IPS-18a (cell line): ENCODE measurements at regions not wholly inside any gene's neighbourhood (a gene's known extent, or its start where the extent isn't known, plus 50 kb on each side); places are given as distances from the start of the nearest gene placed in this dataset.
"Not testable (repeated sequence)": the region's sequence is repeated elsewhere in the genome, so short reads cannot be mapped to it uniquely, and the experiment has no call there.

Experiments used
- H3K27ac ChIP-seq: one replicate; pipeline ENCODE4 v1.5.1; 2013; ENCODE audit warnings: low read length
- H3K27me3 ChIP-seq: one replicate; pipeline ENCODE4 v1.6.1; 2013; ENCODE audit warnings: mild to moderate bottlenecking, low read length; ENCODE audit not compliant: control insufficient read depth, insufficient read depth
- H3K36me3 ChIP-seq: one replicate; pipeline ENCODE4 v1.6.1; 2013; ENCODE audit warnings: low read depth, low read length; ENCODE audit not compliant: control insufficient read depth
- H3K4me1 ChIP-seq: one replicate; pipeline ENCODE4 v1.6.1; 2013; ENCODE audit warnings: low read depth, low read length; ENCODE audit not compliant: control insufficient read depth
- H3K4me3 ChIP-seq: one replicate; pipeline ENCODE4 v1.5.1; 2013; ENCODE audit warnings: low read length
- H3K9ac ChIP-seq: one replicate; pipeline ENCODE4 v1.6.1; 2013; ENCODE audit warnings: mild to moderate bottlenecking, low read length, moderate library complexity
- H3K9me3 ChIP-seq: one replicate; pipeline ENCODE4 v1.6.1; 2013; ENCODE audit warnings: low read depth, low read length; ENCODE audit not compliant: control insufficient read depth

DNA sequence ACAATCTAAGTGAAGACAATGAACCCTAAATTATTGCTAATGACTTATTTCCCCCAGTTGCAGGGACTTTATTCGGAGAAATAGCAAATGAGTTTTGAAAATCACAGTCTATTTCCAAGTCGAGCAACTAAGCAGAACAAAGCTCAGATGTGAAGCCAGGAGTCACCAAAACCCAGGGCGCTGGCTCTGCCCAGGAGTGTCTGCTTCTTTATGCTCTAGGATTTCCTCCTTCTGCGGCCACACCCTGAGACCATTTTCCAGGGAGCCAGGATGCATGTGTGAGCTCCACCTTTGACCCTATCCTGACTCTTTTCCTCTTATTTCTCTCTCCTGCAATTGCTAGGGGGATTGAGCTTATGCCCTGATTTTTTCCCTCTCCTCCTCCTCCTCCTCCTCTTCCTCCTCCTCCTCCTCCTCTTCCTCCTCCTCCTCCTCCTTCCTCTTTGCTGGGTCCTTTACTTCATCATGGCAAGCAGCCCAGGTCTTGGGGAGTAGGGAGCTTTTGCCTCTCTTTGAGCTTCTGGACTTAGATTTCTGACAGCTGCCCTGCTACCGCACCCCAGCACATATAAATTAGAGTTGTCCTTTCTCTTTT is 234.4 kb downstream of the ARL4A start:
- H3K9me3 ChIP-seq, result no peaks in the 10 kb centered on the region
- no peaks in the 10 kb centered on the region for H3K36me3 ChIP-seq
- H3K9ac ChIP-seq, result no peak overlapping the region
- H3K4me3 ChIP-seq, result no peak overlapping the region
- no peak overlapping the region for H3K27ac ChIP-seq
- peaks cover 4% of the 10 kb centered on the region for H3K4me1 ChIP-seq
- H3K27me3 ChIP-seq, result no peaks in the 10 kb centered on the region

DNA sequence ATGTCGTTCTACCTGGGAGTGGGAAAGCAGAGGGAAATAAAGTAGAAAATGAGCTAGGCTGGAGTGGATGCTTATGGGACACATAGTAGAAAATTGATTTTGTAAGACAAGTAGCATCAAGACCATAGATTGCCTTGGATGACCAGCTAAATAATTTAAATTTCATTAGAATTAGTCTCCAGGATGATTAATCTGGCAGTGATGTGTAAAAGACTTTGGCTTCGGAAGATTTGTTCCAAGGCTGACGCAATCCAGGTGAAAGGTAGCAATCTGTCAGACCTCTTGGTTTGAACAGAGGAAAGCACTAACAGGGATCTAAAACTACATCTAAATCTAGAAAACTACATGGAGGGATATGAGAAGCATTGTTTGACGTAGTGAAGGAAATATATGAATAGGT is 236.5 kb downstream of the ARL4A start:
- H3K4me3 ChIP-seq, result no peak overlapping the region
- H3K9me3 ChIP-seq, result no peaks in the 10 kb centered on the region
- H3K27ac ChIP-seq, result no peak overlapping the region
- no peak overlapping the region for H3K9ac ChIP-seq
- no peaks in the 10 kb centered on the region for H3K27me3 ChIP-seq
- no peaks in the 10 kb centered on the region for H3K36me3 ChIP-seq
- peaks cover 4% of the 10 kb centered on the region for H3K4me1 ChIP-seq

DNA sequence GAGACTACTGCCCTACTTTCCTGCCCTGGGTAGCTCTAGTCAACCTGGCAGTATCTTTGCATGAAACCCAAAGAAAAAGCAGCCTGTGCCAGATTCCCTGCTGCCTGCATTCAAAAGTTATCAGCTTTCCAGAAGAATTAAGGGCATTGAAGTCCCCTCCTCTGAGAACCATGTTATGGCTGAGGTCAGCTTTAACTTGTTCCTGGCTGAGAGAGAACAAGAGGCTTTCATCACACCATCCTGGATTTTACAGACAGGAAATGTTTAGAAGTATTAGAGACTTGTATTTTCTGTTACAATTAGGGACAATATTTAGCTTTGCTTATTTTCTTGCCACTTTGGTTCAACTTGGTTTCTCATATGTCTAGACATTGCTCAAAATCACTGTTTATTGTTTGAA is 238.8 kb downstream of the ARL4A start:
- Histone ChIP-seq H3K9ac (no peak overlapping the region), H3K36me3 (no peaks in the 10 kb centered on the region), H3K27ac (no peak overlapping the region), H3K4me3 (no peak overlapping the region), H3K4me1 (peaks cover 10% of the 10 kb centered on the region), H3K9me3 (no peaks in the 10 kb centered on the region), H3K27me3 (no peaks in the 10 kb centered on the region)

DNA sequence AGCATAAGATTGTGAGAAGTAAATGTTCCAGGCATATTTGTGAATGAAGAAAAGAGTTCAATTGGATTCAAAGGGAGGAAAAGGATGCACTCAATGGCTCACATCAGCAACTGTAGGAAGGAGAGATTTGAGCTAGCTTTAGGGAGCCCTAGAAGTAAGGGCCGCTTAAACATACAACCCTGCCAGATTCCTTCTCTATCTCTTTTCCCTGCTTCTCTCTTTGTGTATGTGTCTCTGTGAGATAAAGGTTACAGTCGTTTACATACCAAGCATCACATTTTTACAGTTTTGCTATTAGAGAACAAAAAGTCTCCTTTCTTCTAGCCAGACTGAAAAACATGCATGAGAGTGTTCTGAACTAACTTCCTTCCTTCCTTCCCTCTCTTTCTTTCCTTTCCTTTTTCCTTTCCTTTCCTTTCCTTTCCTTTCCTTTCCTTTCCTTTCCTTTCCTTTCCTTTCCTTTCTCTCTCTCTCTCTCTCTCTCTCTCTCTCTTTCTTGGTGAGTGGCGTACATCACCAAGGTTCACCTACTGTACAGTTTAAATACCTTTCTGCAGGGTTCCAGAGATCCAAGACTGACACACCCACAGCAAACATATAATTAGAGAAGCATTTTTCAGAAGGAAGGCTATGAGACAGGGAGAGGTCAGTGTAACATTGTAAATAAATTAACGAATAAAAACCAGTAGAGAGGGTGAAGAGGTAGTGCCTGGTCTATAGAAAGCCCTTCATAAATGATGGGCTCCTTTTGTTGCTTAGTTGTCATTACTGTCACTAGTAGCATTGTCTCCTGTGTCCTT is 240.4 kb downstream of the ARL4A start:
- Histone ChIP-seq H3K9ac (no peak overlapping the region), H3K27ac (no peak overlapping the region), H3K4me1 (peaks cover 10% of the 10 kb centered on the region), H3K27me3 (no peaks in the 10 kb centered on the region), H3K4me3 (no peak overlapping the region), H3K9me3 (no peaks in the 10 kb centered on the region), H3K36me3 (no peaks in the 10 kb centered on the region)

DNA sequence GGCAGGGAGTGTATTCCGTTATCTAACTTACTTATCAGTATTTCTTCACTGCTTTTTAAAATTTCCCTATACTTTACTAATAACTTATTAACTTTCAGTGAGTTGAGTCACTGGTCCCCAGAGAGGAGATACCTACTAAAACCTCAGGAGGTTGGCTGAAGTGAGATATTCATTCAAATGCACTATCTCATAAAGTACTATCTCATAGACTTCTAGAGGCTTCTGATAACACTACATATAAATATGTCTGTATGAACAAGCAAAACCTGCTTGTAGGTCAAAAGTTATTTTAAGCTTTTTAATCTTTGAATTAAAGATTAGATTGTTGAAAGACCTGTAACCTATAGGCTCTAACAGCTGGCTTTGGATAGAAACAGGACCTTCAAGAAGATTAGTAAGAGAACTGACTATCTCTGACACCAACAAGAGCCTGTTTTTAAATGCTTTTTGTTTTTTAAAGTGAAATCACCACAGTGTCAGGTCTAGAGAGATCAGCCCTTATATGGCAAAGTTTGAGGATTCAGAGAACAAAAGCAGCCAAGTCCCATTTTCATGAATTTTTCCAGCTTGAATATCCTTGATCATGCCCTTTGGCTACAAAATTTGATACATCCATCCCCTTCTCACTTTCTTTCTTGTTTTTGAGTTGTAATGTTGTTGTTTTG is 242.2 kb downstream of the ARL4A start:
- peak overlapping the region; percentile 1 for H3K9ac ChIP-seq

DNA sequence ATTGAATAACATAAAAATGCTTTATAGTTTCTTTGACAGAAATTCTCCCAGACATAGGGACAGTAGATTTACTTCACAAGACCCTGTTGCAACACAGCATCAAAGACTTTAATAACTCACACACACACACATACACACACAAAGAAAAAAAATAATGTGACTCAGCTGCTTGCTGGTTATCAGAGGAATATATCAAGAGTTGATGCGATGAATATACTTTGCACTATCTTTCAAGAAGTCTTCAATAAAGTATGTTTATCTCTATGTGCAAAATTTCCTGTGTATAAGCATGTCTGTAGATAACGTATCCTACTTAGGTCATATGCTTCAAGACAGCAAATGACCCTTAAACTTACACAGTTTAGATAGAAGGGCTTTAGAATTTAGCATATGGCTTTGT is 243.1 kb downstream of the ARL4A start:
- Histone ChIP-seq H3K9me3 (no peaks in the 10 kb centered on the region), H3K36me3 (no peaks in the 10 kb centered on the region), H3K9ac (no peak overlapping the region), H3K4me3 (no peak overlapping the region), H3K4me1 (peaks cover 10% of the 10 kb centered on the region), H3K27me3 (no peaks in the 10 kb centered on the region), H3K27ac (no peak overlapping the region)

More for the DNA sequence above, 242.2 kb downstream of the ARL4A start:
- H3K4me3 ChIP-seq, result no peak overlapping the region
- no peaks in the 10 kb centered on the region for H3K27me3 ChIP-seq
- H3K4me1 ChIP-seq, result peaks cover 10% of the 10 kb centered on the region
- no peaks in the 10 kb centered on the region for H3K36me3 ChIP-seq
- no peak overlapping the region for H3K27ac ChIP-seq
- H3K9me3 ChIP-seq, result no peaks in the 10 kb centered on the region

DNA sequence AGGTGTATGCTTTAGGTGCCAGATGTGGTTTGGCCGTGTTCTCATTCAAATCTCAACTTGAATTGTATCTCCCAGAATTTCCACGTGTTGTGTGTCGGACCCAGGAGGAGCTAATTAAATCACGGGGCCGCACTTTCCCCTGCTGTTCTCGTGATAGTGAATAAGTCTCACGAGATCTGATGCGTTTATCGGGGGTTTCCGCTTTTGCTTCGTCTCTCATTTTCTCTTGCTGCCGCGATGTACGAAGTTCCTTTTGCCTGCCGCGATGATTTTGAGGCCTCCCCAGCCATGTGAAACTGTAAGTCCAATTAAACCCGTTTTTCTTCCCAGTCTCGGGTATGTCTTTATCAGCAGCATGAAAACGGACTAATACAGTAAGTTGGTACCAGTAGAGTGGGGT is 244.0 kb downstream of the ARL4A start:
- not testable (repeated sequence) for H3K9me3 ChIP-seq, H3K36me3 ChIP-seq, H3K27ac ChIP-seq, H3K4me1 ChIP-seq, H3K9ac ChIP-seq, H3K4me3 ChIP-seq, H3K27me3 ChIP-seq

DNA sequence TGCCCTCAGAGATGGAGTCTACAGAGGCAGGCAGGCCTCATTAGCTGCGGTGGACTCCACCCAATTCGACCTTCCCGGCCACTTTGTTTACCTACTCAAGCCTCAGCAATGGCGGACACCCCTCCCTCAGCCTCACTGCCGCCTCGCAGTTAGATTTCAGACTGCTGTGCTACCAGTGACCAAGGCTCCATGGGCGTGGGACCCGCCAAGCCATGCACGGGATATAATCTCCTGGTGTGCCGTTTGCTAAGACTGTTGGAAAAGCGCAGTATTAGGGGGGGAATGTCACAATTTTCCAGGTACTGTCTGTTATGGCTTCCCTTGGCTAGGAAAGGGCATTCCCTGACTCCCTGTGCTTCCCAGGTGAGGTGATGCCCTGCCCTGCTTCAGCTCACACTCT is 252.3 kb downstream of the ARL4A start:
- Histone ChIP-seq H3K27me3 (no peaks in the 10 kb centered on the region), H3K4me1 (peaks cover 4% of the 10 kb centered on the region), H3K9me3 (no peaks in the 10 kb centered on the region), H3K27ac (no peak overlapping the region), H3K9ac (no peak overlapping the region), H3K36me3 (no peaks in the 10 kb centered on the region), H3K4me3 (no peak overlapping the region)

DNA sequence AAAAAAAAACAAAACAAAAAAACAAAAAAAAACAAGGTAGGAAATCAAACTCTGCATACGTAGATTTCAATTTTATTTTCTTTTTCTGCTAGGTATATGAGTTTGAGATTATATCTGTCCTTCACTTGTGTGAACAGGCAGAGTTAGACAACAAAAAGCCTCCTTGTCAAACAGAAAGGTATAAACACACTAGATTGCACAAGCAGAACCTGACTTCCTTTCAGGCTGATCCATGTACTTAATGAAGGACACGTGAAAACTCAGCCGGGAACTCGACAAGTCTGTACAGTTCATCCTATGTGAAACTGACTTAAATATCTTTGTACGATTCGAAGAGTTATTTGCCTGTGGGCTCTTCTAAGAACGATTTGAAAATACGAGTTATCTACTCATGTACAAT is 254.1 kb downstream of the ARL4A start:
- Histone ChIP-seq H3K9ac (no peak overlapping the region), H3K36me3 (no peaks in the 10 kb centered on the region), H3K9me3 (no peaks in the 10 kb centered on the region), H3K4me3 (no peak overlapping the region), H3K4me1 (peaks cover 4% of the 10 kb centered on the region), H3K27ac (no peak overlapping the region), H3K27me3 (no peaks in the 10 kb centered on the region)

DNA sequence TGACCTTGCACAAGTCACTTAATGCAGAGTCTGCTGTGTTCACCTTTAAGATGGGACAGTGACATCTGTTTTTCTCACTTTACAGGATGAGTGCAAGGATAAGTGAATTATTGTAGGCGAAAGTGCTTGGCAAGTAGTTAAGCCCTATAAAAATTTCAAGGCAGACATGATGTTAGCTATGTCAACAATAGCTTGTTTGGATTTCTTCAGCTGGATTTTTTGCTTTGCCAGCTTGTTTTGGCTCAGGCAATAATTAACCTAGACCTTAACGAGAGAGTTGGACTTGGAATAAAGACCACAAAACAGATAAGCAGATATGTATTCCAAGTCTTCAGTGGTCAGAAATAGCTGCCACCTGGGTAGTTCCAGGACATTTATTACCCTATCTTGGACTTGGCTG is 255.2 kb downstream of the ARL4A start:
- no peaks in the 10 kb centered on the region for H3K9me3 ChIP-seq
- no peak overlapping the region for H3K27ac ChIP-seq
- no peaks in the 10 kb centered on the region for H3K36me3 ChIP-seq
- H3K4me3 ChIP-seq, result no peak overlapping the region
- H3K4me1 ChIP-seq, result peaks cover 4% of the 10 kb centered on the region
- no peaks in the 10 kb centered on the region for H3K27me3 ChIP-seq
- no peak overlapping the region for H3K9ac ChIP-seq

DNA sequence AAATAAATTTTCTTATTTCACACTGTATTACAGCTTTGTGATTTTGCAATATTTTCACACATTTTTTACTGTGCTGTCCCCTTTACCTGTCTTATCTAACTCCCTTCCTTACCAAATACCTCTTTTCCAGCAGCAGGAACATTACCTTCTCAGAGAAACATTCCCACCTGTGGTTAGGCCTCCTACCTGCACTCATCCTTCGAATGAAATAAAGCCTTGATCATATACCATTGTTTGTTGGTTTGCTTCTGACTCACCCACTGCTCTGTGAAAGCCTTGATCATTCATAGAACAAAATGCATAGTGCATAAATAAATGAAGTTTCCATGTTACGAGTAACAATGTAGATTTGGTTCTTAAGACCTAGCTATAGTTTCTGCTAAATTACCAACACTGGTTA is 256.3 kb downstream of the ARL4A start:
- no peak overlapping the region for H3K9ac ChIP-seq
- no peaks in the 10 kb centered on the region for H3K27me3 ChIP-seq
- H3K9me3 ChIP-seq, result no peaks in the 10 kb centered on the region
- H3K4me1 ChIP-seq, result peaks cover 7% of the 10 kb centered on the region
- no peaks in the 10 kb centered on the region for H3K36me3 ChIP-seq
- H3K4me3 ChIP-seq, result no peak overlapping the region
- H3K27ac ChIP-seq, result no peak overlapping the region

DNA sequence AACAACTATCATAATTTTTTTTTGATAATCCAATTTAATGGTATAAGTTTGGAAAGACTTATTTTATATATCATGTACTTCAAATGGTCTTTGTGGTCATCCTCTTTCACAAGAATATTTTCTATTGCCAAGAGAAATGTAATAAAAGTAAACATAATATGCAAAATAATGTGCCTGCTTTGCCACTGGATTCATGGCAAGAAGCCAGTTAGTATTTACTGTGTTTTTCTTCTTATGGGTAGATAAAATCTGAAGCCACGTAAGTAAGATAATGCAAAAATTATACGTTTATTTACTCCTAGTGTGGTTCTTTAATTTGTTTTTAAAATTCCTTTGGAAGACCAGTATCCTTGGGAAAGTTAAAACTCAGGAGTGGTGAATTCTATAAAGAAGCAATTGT is 258.5 kb downstream of the ARL4A start:
- Histone ChIP-seq H3K27ac (no peak overlapping the region), H3K4me1 (peaks cover 16% of the 10 kb centered on the region), H3K9ac (no peak overlapping the region)

More for the DNA sequence above, 258.5 kb downstream of the ARL4A start:
- Histone ChIP-seq H3K4me3 (no peak overlapping the region), H3K9me3 (no peaks in the 10 kb centered on the region), H3K27me3 (no peaks in the 10 kb centered on the region), H3K36me3 (no peaks in the 10 kb centered on the region)
